GM18499 (cell line): ENCODE measurements at regions not wholly inside any gene's neighbourhood (a gene's known extent, or its start where the extent isn't known, plus 50 kb on each side); places are given as distances from the start of the nearest gene placed in this dataset.

Experiments
- ATAC-seq: cut with Tn5 transposase; IDR thresholded peaks from one replicate; pipeline ENCODE4 v1.9.1; 2021; ENCODE audit warnings: moderate number of reproducible peaks; ENCODE audit not compliant: insufficient read depth, unreplicated experiment

DNA sequence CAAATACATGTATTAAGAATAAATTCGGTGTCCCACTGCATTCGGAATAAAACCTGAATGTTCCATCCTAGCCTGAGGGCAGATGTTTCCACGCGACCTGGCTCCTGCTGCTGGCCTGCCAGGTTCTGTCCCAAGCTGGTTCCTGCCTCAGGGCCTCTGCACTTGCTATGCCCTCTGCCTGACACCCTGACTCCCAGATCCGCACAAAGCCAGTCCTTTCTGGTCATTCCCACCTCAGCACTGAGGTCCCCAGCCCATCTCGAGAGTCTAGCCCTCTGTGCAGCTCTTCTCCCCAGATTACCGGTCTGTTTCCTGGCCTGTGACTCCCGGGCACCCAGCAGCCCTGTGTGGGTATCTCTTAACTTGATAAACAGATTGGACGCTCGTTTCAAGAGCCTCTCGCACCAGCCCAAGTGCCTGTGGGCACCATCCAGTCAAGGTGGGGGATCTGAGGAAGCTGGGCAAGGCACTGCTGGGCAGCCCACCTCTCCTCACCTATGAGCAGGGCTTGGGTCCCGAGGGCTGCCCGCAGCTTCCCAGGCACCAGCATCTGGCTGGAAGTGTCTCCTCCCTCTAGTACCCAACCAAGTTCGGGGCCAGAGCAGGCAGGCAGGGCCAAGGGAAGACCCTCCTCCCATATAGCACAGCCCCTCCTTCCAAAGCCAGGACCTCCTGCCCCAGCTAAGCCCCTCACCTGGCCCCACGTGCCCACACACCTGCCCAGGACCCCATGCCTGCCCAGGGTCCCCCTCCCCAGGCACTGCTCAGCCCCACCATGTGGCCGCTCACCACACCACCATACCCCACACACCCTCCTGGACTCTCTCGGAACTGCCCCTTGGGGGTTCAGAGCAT lies 132.2 kb downstream of the NCOR2 start:
- no peak for ATAC-seq

DNA sequence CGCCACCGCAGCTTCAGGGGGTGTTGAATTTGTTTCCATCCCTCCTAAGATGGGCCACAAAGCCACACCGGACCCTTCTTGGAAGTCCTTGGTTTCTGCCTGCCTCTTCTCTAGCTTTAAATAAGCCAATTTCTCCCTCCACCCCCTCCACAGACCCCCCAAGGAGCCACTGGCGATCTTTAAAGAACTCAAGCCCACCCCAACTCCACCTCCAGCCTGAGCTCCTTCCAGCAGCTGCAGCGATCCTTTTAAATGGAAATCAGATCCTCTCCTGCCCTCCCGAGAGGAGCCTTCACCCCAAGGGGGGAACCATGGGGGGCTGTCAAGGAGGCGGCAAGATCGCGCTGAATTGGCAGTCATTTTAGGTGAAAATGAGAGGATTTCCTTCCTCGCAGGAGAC lies 133.1 kb downstream of the NCOR2 start:
- ATAC-seq, result no peak

DNA sequence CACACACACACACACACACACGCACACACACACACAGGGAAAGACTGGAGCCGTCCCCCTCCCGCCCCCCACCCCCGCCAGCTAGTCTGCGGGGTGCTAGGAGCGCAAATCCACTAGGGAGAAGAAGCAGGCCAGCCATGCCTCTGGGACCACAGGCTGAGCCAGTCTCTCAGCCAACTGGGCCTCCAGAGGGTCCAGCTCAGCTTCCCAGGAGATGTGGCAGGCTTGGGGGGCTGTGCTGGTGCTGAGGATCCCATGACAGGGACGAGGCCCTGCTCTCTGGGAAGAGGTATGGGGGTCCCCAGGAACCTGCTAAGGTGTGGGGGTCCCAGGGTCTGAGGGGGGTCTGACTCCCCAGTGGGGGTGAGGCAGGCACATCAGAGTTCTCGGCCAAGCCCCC lies 133.5 kb downstream of the NCOR2 start:
- ATAC-seq, result no peak

DNA sequence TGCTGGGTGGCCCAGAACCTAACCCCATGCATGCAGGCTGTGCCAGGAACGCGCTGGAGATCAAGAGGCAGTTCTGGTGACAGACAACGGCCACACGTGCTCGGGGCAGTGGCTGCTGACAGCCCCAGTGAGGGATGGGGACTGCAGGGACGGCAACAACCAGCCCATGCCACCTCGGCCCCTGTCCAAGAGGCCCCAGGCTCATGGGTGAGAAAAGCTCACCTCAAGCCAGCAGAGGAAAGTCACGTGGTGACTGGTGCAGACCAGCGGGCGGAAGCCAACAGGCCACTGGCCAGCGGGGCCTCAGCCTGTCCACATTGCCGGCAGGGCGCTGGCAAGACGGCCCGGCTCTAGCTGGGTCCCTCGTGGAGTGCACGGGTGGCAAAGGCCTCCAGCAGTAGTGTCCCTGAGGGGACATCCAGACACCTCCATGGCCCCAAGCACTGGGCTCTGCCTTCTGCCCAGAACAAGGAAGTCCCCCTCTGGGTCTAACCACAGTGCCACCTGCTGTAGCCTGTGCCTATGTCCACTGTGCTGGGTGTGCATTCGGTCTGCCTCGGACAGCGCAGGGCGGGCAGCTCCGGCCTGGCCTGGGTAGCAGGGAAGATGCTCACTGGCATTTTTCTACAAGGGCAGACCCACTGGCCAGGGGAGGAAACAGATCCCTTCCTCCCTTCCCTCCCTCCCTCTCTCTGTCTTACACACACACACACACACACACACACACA lies 134.1 kb downstream of the NCOR2 start:
- ATAC-seq, result no peak

DNA sequence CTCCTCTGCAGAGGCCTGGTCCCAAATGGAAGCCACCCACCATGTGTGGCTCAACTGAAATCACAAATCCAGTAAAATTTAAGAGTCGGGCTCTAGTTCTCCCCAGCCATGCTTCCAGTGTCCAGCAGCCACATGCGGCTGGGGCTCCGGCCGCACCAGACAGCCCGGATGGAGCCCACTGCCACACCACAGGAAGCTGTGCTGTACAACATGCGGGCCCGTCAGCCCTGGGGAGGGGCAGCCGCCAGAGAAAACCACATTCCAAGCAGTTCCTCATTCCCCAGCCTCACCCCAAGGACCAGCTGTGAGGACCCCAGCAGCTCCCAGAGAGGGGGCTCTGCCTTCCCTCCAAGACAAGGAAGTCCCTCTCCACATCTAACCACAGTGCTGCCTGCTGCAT lies 135.0 kb downstream of the NCOR2 start:
- ATAC-seq, result no peak

DNA sequence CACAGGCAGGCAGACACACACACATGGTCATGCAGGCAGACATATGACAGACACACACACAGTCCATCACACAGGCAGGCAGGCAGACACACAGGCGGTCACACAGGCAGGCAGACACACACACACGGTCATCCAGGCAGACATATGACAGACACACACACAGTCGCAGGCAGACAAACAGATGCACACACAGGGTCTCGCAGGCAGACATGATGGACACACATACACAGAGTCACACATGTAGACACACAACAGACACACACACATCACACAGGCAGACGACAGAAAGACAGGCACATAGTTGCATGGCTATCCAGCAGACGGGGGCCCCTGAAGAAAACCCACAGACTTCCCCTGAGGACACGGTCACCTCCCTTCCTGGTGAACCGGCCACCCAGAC lies 135.4 kb downstream of the NCOR2 start:
- ATAC-seq, result no peak

DNA sequence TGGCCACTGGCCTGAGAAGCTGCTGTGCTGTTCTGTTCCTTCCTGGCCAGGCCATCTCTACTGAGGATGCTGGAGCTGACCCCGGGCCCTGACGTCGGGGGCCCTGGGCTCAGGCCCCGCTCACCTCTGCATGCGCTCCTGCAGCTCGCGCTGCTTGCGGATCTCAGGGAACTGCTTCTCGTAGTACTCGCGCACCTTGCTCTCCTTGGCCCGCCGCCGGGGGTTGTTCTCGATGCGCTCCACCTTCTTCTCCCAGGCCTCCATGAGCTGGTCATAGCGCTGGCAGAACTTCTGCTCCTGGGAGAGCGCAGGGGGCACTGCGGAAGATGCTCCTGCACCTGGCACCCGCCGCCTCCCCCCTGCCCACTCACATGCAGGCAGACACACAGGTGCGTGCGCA lies 135.6 kb downstream of the RFLNA start:
- no peak for ATAC-seq

DNA sequence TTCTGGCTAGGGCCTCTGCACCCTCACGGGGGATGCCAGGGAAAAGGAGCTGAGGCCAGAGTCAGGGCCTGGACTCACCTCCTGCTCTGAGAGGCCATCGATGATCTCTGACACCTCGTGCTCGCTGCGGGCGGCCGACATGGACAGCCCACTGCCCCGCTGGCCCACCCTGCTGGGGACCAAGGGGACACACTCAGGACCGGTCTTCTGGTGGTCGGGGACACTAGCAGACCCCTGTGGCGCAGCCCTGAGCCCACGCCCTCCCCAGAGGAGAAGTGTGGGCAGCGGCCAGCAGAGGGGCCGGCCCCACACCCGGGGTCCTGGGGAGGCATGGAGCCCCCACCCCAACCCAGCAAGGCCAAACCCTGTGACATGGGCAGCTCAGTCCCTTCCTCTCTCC lies 134.6 kb downstream of the RFLNA start:
- no peak for ATAC-seq

DNA sequence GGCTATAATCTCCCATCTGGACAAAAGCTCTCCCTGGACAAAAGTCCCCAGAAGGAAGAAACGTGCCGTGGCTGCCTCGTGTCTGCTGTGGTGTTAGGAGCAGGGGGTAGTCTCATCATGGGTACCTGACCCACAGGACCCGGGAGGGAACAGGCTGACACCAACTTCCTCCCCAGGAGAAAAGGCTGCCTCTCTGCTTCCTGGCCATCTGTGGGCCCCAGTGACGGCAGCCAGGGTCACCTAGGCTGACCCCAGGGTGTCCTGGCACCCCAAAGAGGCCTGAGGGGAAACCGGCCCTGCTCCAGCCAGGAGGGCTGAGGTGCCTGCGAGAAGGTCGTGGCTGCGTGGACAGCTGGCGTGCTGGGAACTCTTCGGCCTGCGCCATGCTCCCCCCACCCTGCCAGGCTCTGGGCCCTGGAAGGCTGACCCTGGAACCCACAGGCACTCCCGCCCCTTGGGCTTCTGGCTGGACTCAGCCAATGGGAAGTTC lies 133.9 kb downstream of the RFLNA start:
- ATAC-seq, result no peak

DNA sequence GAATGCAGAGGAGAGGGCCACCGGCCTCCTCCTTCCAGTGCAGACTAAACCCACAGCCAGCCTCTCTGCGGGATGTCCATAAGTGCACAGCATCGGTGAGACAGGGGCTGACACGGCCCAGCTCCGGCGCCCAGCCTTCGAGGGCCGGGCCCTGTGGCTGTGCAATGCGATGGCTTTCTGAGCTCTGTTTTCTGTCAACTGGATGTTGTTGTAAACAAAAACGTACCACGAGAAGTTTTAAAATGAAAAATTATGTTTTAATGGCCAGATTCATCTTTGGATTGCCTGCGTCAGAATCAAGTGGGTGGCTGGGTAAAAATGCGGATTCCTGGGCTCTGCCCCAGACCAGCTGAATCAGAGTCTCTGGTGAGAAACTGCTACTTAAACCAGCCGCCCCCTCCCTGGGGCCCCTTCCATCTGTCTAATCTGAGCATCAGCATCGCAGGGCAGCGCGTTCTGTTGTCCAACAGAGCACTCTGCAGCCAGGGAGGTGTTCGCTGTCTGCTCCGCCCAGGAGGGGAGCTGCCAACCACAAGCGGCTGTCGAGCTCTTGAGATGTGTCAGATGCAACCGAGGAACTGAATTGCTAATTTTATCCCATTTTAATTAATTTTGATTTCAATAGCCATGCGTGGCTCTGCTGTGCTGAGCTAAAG lies 133.4 kb downstream of the RFLNA start:
- ATAC-seq, result no peak

DNA sequence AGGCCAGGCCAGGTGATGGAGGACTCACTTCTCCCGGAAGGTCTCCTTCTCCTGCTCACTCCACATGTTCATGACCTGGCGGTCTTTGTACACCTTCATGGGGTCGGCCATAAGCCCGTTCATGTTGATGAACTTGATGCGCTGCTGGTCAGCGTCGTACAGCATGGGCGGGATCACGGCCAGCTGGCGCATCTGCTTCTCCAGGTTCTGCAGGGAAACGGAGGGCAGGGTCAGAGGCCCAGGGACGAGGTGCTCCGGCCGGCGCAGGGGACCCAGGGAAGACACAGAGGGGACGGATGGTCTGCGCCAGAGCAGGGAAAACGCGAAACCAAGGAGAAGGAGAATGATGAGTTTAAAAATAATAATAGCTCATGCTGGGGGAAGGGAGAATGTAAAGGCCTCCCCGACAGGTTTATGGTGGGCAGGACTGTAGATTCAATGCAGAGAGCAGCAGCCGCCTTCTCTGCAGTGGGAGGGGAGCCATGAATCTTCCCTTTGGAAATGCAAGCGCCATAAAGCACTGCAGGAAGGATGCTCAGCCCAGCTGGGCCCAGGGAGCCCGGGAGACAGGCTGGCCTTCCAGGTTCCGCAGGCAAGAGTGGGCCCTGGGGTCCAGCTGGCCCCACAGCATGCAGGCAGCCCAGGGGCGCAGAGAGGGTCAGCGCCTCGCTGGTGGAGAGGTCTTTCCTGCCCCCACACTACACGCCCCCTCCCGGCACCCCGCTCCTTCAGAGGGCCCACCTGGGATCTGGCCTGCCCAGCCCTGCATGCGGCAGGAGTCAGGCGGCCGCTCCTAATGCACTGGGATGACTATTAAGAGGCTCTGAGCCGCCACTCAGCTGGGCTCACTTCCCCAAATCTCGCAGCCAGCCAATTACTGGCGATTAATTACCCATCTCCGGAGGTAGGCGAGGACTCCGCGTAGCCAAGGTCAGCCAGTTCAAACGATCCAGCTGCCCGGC lies 132.0 kb downstream of the RFLNA start:
- ATAC-seq, result no peak

DNA sequence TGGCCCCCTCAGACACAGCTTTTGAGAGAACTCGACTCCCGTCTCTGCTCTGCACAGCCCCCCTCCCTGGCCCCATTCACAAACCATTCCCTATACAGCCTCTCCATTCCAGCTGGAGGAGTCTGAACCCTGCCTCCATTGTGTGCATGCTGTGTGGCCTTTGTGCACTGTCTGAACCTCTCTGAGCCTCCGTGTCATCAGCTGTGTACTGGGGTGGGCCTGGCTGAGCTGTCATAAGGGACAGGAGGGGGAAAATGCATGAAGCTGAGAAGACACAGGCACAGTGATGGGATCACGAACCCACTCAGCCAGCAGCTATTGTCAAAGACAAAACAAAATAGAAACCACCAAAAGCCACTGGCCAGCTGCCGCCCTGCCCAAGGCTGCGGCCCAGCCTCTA lies 130.8 kb downstream of the RFLNA start:
- ATAC-seq, result no peak

DNA sequence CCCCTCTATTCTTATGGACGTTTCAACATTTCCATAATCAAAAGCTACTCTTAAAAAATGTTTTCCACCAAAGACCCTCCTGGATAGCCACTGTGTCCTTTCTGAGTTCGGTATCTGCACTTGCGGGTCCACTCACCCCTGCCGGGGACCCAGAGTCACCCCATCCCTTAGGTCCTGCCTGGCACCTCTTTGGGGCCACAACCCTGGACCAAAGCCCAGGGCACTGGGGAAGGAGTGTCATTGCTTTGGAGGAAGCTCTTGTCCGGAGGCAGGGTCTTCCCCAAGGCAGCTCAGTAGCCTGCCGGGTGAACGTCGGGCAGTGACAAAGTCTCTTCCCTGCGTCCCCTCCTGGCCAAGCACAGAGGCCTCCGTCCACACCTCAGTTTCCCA lies 129.6 kb downstream of the RFLNA start:
- ATAC-seq, result no peak

DNA sequence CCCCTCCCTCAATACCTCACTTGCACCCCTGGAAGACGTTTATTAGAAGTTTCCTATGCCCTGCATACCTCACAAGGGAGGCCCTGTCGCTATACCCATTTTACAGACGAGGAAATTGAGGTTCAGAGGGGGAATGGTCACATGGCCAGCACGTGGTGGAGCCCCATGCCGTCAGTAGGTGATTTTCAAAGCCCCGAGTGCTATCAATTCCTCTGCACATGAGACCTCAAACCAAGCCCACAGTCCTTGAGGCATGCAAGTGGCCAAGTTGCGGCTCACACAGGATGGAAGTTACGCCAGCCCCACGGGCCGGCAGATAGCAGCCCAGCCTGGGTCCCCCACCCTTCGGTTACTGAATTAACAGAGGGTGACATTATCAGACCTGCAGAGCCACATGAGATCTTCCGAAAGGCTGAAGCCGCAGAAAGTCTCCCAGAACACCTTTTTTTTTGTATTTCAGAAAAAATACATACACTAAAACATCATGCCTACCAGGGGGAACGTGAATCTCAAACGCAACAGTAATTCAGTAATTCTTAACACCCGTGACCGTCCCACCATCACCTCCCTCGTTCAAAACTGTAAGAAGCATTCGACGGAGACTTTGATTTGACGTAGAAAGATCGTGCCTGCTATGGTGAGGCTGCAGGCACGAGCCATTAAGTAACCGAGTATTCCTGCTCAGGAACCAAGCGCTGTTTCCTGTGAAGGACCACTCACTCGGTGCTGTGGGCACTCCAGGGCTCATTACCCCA lies 129.0 kb downstream of the RFLNA start:
- ATAC-seq, result no peak

DNA sequence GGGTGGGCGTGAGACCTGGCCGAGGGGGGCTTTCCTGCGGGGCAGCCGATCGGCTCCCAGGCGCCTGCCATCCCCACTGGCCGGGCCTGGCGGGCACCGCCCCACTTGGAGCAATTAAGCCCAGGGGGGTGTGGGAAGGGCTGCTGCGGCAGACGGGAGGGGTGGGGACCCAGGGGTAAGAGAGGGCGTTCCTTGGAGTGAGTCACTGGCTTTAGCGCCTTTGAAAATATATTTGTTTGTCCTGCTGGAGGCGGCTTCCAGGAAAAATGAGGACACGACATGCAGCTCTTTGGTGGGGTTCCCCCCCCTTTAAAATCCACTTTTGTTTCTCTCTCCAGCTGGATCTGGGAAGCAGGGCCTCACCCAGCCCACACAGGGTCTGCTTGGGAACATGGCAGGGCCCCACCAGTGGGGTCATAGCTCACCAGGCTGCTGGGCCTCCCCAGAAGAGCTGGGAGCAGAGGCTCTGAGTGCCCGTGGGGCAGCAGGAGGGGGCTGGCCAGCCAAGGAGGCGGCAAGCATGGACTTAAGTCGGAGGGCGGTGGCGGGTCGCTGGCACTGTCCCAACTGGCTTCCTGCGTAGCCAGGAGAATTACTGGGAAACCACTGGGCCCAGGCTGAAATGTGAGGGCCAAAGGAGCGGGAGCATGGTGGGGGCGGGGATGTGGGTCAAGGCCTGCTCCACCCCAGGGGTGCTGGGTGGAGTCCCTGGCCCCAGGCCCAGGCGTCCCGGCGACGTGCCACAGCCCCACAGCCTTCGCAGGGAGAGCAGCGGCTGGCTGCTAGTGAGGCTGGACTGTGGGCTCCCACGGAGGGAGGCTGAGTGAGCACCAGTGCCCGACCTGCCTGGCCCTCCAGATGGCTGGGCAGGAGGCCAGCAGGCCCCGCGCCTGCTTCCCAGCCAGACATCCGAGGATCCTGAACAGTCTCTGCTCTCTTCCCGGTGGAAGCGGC lies 128.0 kb downstream of the RFLNA start:
- no peak for ATAC-seq

DNA sequence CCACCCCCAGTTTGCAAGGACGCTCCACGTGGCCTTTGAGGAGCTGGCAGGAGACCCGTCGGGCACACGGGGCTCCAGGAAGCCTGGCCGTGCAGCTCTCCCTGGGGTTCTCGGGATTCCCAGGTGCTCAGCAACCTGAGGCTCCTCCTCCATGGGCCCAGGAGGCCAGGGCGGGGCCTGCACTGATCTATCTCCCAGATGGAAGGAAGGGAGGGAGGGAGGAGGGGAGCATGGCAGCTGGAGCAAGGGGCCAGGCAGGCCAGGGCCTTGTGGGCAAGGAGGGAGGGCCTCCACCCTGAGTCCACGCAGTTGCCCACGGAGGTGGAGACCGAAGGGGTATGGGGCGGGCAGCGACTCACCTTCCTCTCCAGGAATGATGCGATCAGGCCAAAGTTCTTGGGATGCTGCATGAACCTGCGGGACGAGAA lies 127.3 kb downstream of the RFLNA start:
- no peak for ATAC-seq

DNA sequence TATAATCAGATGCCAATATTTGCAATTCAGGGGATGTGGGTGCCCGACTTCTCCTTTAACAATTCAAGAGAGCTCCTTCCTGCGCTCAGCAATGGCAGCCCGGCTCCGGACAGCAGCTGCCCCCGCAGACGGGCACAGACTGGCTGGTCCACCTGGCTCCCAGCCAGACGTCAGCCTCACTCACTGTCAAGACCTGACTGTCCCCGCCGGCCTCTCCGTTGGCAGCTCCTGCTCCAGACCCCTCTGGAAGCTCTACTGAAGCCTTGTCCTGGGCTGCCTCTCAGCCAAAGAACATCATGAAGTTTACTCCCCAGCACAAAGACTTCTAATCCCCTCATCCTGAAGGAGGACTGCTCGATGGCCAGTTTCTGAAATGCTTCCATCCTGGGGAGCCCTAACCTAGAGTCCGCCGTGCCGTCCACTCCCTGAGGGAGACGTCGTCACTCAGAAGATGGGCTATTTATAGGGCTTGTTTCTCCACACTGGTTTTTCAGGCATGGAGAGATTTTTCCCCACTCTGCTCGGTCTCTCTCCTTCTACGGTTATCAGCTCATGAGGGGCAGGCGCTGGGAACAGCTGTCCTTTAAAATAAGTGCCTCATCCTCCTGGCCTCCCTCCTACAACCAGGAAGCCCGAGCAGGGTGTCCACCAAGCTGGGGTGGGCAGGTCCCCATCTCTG lies 126.2 kb downstream of the RFLNA start:
- no peak for ATAC-seq
